Left ventricle myocardium superior (tissue), 1 donor: ENCODE measurements at regions not wholly inside any gene's neighbourhood (a gene's known extent, or its start where the extent isn't known, plus 50 kb on each side); places are given as distances from the start of the nearest gene placed in this dataset.
A peak's percentile ranks its signal among the peaks of the same experiment; 100 is the strongest.

Experiments
- ATAC-seq: fragments of 200-7000 bp; cut with Tn5 transposase; one replicate; pipeline ENCODE4 v1.9.1; 2020; ENCODE audit warnings: mild to moderate bottlenecking, moderate library complexity
- DNase-seq: peaks from one replicate; pipeline ENCODE4 v3.0.0-alpha.2; 2020
- intact Hi-C: fragments of 100-400 bp; cut with micrococcal nuclease; formaldehyde crosslinking; loops from one replicate; pipeline ENCODE4 v1.11.0; 2022
- donor health status: DM: no; HTN: yes; CAD: no; lungs with severe emphysema.

- ATAC-seq (no peak), DNase-seq (no peak)
- intact Hi-C loops, result no loop called here
These were observed 156.2 kb downstream of the DDX1 start for GRCh38 chr2:15747603-15748471.

DNA sequence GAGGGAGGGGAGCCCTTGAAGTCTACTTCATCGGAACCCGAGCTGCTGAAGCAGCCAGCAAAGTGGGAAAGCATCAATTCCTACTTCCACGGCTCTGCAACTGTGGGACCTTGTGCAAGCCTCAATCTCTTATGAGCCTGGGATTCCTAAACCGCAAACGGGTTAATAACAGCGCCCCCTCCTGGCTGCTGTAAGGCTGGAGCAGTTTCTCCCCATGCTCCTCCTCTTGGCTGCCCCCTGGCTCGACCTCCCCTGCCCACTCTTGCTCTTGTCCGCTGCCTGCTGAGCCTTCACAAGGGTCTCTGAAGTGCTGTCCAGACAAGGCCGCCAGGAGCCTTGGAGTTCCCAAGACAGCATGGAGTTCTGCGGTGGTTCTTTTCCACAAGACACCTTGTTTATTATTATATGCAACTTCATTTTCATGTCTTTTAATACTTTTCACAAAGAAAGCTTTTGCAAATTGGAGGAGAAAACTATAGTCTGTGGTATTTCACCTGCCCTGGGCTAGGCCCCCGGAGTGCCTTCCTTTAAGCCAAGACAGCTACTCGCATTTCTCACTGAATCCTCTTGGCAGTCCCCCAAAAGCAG, 157.2 kb downstream of the DDX1 start:
- DNase-seq (no peak), ATAC-seq (no peak)
- intact Hi-C loops, result no loop called here

GRCh38 chr2:15749460-15750432, 158.1 kb downstream of the DDX1 start:
- DNase-seq, result no peak
- peak; percentile 84 for ATAC-seq
- intact Hi-C loops, result no loop called here

- no peak for ATAC-seq
- no peak for DNase-seq
- intact Hi-C loops, result no loop called here
These were observed 158.8 kb downstream of the DDX1 start for GRCh38 chr2:15750433-15750814.

GRCh38 chr2:15750822-15751329, 159.2 kb downstream of the DDX1 start:
- DNase-seq, result no peak
- ATAC-seq, result no peak
- intact Hi-C loops, result no loop called here

- no peak for DNase-seq
- no peak for ATAC-seq
- intact Hi-C loops, result no loop called here
These were observed 159.8 kb downstream of the DDX1 start for GRCh38 chr2:15751477-15751876.

DNA sequence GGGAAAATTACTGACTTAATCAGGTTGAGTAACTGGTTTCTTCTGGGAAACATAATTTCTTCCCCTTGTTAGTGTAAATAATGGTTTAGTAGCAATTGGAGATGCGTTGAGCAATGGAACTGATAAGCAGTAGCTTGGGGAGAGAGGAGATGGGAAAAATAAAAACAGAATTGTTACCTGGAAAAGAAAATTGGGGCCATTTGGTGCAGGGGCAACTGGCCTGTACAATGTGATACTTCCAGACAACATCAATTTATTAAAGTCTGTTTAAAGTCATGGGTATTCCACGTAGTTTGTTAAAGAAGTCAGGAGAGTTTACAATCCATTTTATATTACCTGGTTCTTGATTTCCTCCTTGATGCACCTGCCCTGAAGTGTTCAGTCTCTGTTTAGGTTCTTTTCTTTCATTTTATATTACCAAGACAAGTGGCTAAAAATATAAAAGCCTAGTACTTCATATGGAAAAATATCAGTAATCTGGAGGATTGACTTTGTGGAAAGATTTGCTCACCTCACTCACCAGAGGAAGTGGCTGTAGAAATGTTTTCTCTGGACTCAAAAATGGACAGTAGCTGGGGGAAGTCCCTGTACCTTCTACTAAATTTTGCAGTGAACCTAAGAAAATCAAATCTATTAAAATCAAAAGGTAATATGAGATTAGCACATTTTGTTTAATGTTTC, 161.0 kb downstream of the DDX1 start:
- ATAC-seq (no peak), DNase-seq (no peak)
- intact Hi-C loops, result no loop called here

GRCh38 chr2:15753233-15753798, 161.6 kb downstream of the DDX1 start:
- no peak for ATAC-seq
- intact Hi-C loops, result no loop called here

DNA sequence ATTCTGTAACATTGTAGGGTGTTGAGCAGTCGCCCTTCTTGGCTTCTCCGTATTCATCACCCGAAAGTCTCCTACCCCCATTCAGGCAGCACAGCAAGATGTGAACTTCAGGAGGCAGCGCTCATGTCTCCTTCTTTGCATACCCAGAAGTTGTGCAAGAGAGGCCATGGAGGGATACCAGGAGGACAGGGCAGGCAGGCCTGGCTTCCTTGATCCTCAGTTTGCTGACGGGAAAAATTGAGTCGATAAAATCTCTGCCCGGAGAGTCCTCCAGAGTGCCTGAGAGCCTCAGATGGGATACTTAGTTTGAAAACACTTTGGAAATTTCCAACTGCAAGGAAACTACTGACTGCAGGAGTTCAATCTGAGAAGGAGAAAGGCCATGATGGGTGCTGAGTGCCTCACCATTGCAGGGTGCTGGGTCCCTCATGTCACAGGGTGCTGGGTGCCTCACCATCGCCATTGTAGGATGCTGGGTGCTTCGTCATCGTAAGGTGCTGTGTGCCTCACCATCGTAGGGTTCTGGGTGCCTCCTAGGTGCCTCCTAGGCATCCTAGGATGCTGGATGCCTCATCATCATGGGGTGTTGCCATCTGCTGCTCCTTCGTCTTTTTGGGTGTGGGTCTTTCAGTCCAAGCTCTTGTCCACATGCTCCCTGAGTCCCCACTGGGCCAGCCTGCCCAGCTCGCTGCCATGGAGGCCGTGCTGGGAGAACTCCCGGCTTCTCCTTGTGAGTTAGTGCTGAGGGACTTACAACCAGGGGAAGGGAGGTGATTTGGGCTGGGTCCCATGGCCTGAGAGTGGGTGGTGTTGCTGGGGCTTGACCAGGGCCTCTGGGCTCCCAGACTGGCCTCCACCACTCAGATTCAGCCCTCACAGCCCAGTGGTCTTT, 162.4 kb downstream of the DDX1 start:
- no peak for ATAC-seq
- intact Hi-C loops, result no loop called here
- DNase-seq, result no peak

More at GRCh38 chr2:15753233-15753798, 161.6 kb downstream of the DDX1 start:
- no peak for DNase-seq

DNA sequence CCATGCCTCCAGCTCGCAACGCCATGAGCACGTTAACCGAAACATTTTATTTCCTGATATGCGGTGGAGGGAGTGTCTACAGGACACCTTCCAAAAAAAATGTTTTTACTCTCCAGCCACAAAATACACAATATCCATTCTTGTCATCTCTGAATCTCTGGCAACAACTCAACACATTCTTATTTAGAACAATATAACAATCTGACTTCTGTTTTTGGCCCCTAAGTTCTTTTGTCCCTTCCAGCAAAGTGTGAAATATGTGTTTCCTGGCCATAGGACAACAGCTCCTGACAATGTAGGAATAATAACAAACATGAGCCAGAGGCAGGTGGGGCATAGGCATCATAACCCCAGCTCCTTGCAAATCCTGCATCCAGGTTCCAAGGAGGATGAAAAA, 163.0 kb downstream of the DDX1 start:
- ATAC-seq (peak; percentile 17), DNase-seq (no peak)
- intact Hi-C loops, result no loop called here

GRCh38 chr2:15755528-15755927, 163.9 kb downstream of the DDX1 start:
- DNase-seq (no peak), ATAC-seq (no peak)
- intact Hi-C loops, result no loop called here

DNA sequence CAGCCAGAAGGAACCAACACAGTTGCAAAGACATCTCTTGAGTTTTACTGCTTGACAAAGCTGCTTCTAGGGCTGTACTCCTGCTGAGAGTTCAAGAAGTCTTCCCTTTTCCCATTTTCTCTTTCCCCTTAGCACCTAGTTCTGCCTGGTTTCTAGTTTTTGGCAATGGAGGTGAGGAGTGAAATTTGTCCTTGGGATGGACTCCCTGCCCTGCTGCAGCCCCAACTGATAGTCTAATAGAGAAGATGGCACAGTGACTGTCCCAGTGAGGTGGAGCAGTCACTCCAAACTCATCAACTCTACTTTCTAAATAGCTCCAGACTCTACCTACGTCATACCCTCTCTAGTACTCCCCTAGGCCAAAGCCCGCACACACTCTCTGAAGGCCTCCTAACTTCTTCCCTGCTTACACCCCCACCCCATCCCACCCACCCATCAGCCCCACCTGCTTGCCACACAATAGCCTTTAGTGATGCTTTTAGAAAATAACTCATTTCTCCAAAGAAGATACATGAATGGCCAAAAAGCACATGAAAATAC, 164.4 kb downstream of the DDX1 start:
- DNase-seq (no peak), ATAC-seq (no peak)
- intact Hi-C loops, result no loop called here

DNA sequence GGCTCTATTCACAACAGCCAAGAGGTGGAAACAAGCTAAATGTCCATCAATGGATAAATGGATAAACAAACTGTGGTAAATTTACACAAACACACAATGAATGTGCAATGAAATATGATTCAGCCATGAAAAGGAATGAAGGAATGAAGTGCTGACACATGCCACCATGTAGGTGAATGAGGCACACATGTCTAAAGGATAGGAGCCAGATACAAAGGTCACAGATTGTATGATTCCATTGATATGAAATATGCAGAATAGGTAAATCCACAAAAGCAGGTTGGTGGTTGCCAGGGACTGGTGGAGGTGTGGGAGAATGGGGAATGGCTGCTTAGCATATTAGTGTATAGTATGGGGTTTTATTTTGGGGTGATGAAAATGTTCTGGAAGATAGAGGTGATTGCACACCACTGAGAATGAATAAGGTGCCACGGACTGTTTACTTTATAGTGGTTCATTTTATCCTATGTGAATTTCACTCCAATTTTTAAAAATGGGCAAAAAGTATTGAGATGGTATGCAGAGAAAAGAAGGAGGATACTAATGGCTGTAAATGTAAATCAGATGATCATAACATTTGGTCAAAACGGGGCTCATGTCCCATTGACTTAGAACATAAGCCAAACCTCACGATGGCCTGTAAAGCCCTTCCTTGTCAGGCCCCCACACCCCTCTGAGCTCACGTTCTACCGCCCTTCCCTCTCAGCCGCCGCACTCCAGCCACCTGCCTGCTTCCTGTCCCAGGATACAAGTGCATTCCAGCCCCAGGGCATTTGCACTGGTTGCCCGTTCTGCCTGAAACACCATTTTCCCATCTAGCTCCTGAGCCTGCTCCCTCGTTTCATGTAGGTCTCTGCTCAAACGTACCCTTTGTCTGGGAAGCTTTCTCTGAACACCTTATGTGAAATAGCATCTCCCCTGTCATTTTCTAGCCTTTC, 165.5 kb downstream of the DDX1 start:
- DNase-seq (no peak), ATAC-seq (no peak)
- intact Hi-C loops, result no loop called here

DNA sequence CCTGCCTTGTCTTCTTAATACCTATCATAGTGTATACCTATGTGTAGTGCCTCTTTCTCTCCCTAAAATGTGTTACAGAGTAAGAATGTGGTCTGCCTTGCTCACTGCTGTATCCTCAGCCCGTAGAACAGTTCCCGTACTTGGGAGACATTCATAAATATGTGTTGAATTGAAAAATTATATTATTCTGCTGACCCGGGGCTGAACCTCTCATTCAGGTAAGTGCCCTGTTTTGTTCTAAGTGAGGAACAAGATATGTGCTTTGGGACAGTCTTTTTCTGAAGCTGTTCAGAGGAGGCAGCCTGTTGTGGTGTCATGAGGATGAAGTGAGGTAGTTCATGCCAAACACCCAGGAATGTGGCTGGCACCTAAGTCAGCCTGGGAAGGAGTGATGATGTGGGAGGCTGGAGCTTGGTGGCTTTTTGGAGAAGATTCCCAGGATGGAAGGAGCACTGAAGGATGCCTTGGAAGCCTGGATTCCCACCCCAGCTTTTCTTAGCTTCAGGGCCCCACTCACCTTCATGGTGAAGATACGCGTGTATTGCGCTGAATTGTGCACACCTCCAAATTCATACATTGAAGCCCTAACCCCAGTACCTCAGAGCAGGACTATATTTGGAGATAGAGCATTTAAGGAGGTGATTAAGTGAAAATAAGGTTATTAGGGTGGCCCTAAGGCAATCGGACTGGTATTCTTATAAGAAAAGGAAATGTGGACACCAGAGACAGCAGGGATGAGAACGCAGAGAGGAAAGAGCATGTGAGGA, 166.3 kb downstream of the DDX1 start:
- DNase-seq, result no peak
- intact Hi-C loops, result no loop called here
- ATAC-seq, result no peak

- ATAC-seq, result no peak
- no peak for DNase-seq
- intact Hi-C loops, result no loop called here
These were observed 167.2 kb downstream of the DDX1 start for GRCh38 chr2:15758848-15759247.

- ATAC-seq, result no peak
- DNase-seq, result no peak
- intact Hi-C loops, result no loop called here
These were observed 167.7 kb downstream of the DDX1 start for GRCh38 chr2:15759385-15759784.
